ENCODE measurements at regions not wholly inside any gene's neighbourhood (a gene's known extent, or its start where the extent isn't known, plus 50 kb on each side); places are given as distances from the start of the nearest gene placed in this dataset.

DNA sequence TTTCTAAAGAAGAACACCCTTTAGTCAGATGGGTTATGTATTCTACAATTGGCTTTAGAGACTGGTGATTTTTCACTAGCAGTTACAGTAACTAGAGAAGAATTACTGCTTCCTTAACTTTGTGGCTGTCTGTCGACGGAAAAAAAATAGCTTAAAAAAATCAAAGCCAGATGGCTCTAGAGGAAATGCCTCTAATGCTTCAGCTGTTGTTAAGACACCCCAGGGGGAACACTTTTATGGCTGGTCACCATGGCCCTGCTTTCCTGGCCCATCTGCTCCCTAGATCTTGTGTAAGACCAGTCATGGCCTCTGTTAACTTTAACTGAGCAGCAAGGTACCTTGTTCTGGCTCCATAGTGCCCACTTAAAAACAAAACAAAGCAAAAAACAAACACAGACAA is 198.6 kb upstream of the PLSCR5 start:
- TF ChIP-seq, protein P1, sequence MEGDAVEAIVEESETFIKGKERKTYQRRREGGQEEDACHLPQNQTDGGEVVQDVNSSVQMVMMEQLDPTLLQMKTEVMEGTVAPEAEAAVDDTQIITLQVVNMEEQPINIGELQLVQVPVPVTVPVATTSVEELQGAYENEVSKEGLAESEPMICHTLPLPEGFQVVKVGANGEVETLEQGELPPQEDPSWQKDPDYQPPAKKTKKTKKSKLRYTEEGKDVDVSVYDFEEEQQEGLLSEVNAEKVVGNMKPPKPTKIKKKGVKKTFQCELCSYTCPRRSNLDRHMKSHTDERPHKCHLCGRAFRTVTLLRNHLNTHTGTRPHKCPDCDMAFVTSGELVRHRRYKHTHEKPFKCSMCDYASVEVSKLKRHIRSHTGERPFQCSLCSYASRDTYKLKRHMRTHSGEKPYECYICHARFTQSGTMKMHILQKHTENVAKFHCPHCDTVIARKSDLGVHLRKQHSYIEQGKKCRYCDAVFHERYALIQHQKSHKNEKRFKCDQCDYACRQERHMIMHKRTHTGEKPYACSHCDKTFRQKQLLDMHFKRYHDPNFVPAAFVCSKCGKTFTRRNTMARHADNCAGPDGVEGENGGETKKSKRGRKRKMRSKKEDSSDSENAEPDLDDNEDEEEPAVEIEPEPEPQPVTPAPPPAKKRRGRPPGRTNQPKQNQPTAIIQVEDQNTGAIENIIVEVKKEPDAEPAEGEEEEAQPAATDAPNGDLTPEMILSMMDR (IDR thresholded peaks at IDR 0.05; ENCODE audit: borderline replicate concordance, extremely low read depth, low read length, poor library complexity, severe bottlenecking), result no peak
- TF ChIP-seq EZH2 (IDR thresholded peaks at IDR 0.05; ENCODE audit: borderline replicate concordance, low read depth, low read length, severe bottlenecking), result no peak
- no peaks in the 10 kb centered on the region for H3K9me3 ChIP-seq (ENCODE audit: insufficient read depth, low read length, severe bottlenecking)
- peaks cover 10% of the 10 kb centered on the region for H3K4me1 ChIP-seq (ENCODE audit: insufficient read depth, low read length)
- H3K27ac ChIP-seq (ENCODE audit: low read length), result no peak overlapping the region
- no peak for DNase-seq
- no peak overlapping the region for H3K4me2 ChIP-seq (ENCODE audit: insufficient read depth, low read length)
- no peaks in the 10 kb centered on the region for H3K27me3 ChIP-seq (ENCODE audit: insufficient read depth, low read length, poor library complexity)
- no peaks in the 10 kb centered on the region for H3K79me2 ChIP-seq (ENCODE audit: insufficient read depth, low read length)
- ATAC-seq (ENCODE audit: insufficient read depth, low read depth), result no peak
- H2AFZ ChIP-seq (ENCODE audit: low read depth, low read length), result no peak overlapping the region
- no peak overlapping the region for H3K4me3 ChIP-seq (ENCODE audit: low read depth in 1 of 2, low read length in 2 of 2)
- H3K36me3 ChIP-seq (ENCODE audit: insufficient read depth, low read length), result no peaks in the 10 kb centered on the region
- no peaks in the 10 kb centered on the region for H4K20me1 ChIP-seq (ENCODE audit: insufficient read depth, low read length)
- no peak overlapping the region for H3K9ac ChIP-seq (ENCODE audit: low read depth, low read length)

DNA sequence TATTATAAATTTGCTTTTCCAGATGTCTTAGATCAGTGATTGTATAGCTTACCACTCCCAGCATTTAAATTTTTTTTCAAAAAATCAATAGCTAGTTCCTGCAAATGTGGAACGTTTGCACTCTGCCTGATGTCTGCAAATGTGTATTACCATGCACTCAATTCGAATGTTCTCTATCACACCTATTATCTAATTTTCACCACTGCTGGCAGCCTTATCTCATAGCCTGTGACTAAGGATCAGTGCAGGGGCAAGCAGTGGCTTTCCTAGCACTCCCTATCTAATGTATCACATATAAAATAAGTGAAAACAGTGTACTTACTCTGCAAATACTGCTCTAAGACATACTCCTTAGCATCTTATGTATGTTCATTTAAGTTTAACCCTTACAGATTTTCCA is 196.3 kb upstream of the PLSCR5 start:
- no peak for ATAC-seq (ENCODE audit: insufficient read depth, low read depth)
- Histone ChIP-seq H3K27ac (ENCODE audit: low read length) (no peak overlapping the region), H3K9ac (ENCODE audit: low read depth, low read length) (no peak overlapping the region), H3K4me3 (ENCODE audit: low read depth in 1 of 2, low read length in 2 of 2) (no peak overlapping the region), H3K79me2 (ENCODE audit: insufficient read depth, low read length) (no peaks in the 10 kb centered on the region), H2AFZ (ENCODE audit: low read depth, low read length) (no peak overlapping the region), H3K36me3 (ENCODE audit: insufficient read depth, low read length) (no peaks in the 10 kb centered on the region), H3K9me3 (ENCODE audit: insufficient read depth, low read length, severe bottlenecking) (no peaks in the 10 kb centered on the region), H3K27me3 (ENCODE audit: insufficient read depth, low read length, poor library complexity) (no peaks in the 10 kb centered on the region), H3K4me2 (ENCODE audit: insufficient read depth, low read length) (no peak overlapping the region), H4K20me1 (ENCODE audit: insufficient read depth, low read length) (no peaks in the 10 kb centered on the region), H3K4me1 (ENCODE audit: insufficient read depth, low read length) (peaks cover 10% of the 10 kb centered on the region)
- no peak for TF ChIP-seq EZH2 (IDR thresholded peaks at IDR 0.05; ENCODE audit: borderline replicate concordance, low read depth, low read length, severe bottlenecking)
- TF ChIP-seq, protein P1 (IDR thresholded peaks at IDR 0.05; ENCODE audit: borderline replicate concordance, extremely low read depth, low read length, poor library complexity, severe bottlenecking), result no peak
- no peak for DNase-seq

DNA sequence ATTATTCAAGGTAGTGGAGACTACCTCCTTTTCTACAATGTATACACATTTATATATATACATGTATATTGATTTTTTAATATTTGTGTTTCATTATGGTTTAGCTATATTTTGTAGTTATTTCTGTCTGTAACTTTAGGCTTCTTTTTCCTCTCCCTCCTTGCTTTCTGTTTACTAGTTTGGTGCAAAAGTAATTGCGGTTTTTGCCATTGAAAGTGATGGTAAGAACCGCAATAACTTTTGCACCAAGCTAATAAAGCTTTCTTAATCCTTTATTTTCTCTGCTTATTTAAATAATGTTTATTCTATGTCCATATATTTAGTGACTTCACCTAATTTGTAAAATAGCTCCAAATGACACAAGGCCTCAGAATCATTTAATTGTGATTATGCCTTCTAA is 195.3 kb upstream of the PLSCR5 start:
- Histone ChIP-seq H3K36me3 (ENCODE audit: insufficient read depth, low read length) (no peaks in the 10 kb centered on the region), H3K4me2 (ENCODE audit: insufficient read depth, low read length) (no peak overlapping the region), H3K4me3 (ENCODE audit: low read depth in 1 of 2, low read length in 2 of 2) (no peak overlapping the region), H3K79me2 (ENCODE audit: insufficient read depth, low read length) (no peaks in the 10 kb centered on the region), H3K27me3 (ENCODE audit: insufficient read depth, low read length, poor library complexity) (no peaks in the 10 kb centered on the region), H3K27ac (ENCODE audit: low read length) (no peak overlapping the region), H3K9me3 (ENCODE audit: insufficient read depth, low read length, severe bottlenecking) (no peaks in the 10 kb centered on the region), H3K4me1 (ENCODE audit: insufficient read depth, low read length) (peaks cover 10% of the 10 kb centered on the region), H3K9ac (ENCODE audit: low read depth, low read length) (no peak overlapping the region), H4K20me1 (ENCODE audit: insufficient read depth, low read length) (no peaks in the 10 kb centered on the region), H2AFZ (ENCODE audit: low read depth, low read length) (no peak overlapping the region)
- no peak for DNase-seq
- TF ChIP-seq, protein P1 (IDR thresholded peaks at IDR 0.05; ENCODE audit: borderline replicate concordance, extremely low read depth, low read length, poor library complexity, severe bottlenecking), result no peak
- no peak for TF ChIP-seq EZH2 (IDR thresholded peaks at IDR 0.05; ENCODE audit: borderline replicate concordance, low read depth, low read length, severe bottlenecking)
- ATAC-seq (ENCODE audit: insufficient read depth, low read depth), result no peak

DNA sequence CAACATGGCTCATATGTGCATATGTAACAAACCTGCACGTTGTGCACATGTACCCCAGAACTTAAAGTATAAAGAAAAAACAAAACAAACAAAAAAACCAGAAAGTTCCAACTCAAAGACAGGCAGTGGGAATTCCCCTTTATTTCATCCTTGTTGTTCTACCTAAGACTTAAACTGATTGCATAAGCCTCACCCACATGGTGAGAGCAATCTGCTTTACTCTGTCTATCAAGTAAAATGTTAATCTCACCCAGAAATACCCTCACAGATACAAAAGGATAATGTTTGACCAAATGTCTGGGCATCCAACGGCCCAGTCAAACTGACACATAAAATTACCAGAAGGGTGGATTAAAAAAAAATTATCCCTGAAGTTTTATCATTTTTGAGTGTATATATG is 190.9 kb upstream of the PLSCR5 start:
- Histone ChIP-seq H3K27ac (ENCODE audit: low read length) (no peak overlapping the region), H2AFZ (ENCODE audit: low read depth, low read length) (no peak overlapping the region), H3K4me1 (ENCODE audit: insufficient read depth, low read length) (no peaks in the 10 kb centered on the region), H3K9ac (ENCODE audit: low read depth, low read length) (no peak overlapping the region), H3K4me3 (ENCODE audit: low read depth in 1 of 2, low read length in 2 of 2) (no peak overlapping the region), H3K36me3 (ENCODE audit: insufficient read depth, low read length) (no peaks in the 10 kb centered on the region), H4K20me1 (ENCODE audit: insufficient read depth, low read length) (no peaks in the 10 kb centered on the region), H3K9me3 (ENCODE audit: insufficient read depth, low read length, severe bottlenecking) (peaks cover 8% of the 10 kb centered on the region), H3K4me2 (ENCODE audit: insufficient read depth, low read length) (no peak overlapping the region), H3K79me2 (ENCODE audit: insufficient read depth, low read length) (no peaks in the 10 kb centered on the region), H3K27me3 (ENCODE audit: insufficient read depth, low read length, poor library complexity) (no peaks in the 10 kb centered on the region)
- ATAC-seq (ENCODE audit: insufficient read depth, low read depth), result no peak
- no peak for DNase-seq
- TF ChIP-seq, protein P1 (IDR thresholded peaks at IDR 0.05; ENCODE audit: borderline replicate concordance, extremely low read depth, low read length, poor library complexity, severe bottlenecking), result no peak
- no peak for TF ChIP-seq EZH2 (IDR thresholded peaks at IDR 0.05; ENCODE audit: borderline replicate concordance, low read depth, low read length, severe bottlenecking)
